HG03196 (cell line): ENCODE measurements at regions not wholly inside any gene's neighbourhood (a gene's known extent, or its start where the extent isn't known, plus 50 kb on each side); places are given as distances from the start of the nearest gene placed in this dataset.

Experiments used
- ATAC-seq: cut with Tn5 transposase; IDR thresholded peaks from one replicate; pipeline ENCODE4 v1.9.1; 2021; ENCODE audit not compliant: unreplicated experiment

- ATAC-seq = no peak
Observed at GRCh38 chr4:11342401-11342800, 86.3 kb downstream of the HS3ST1 start.

DNA sequence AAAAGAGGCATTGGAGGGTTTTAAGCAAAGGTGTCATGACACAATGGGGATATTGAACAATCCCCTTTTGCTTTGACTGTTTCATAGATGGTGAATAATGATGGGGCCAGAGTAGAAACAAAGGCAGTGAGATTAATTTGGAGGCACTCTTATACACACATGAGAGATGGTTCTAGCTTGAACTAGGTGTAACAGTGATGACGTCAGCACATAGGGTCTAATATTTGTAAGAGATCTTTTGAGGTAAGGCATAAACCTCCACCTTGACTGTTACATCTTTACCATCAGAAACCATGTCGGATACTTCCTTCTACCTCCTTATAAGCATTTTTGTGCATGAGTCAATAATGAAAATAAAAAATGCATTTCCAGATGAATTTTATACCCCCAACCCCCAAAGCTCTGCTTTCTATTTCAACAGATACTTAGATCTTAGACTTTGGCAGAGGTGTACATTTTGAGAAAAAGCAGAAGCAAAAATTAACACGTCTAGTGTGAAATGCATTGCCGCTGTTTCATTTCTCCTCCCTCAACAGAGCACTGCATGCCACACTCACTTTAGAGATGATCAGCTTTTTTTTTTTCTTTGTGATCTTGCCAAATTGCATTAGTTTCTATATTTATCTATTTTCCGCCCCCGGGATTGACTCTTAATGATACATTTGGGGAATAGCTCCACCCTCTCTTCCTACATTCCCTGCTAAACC lies 87.2 kb downstream of the HS3ST1 start:
- ATAC-seq = no peak

GRCh38 chr4:11338956-11339782 lies 89.5 kb downstream of the HS3ST1 start:
- ATAC-seq = no peak

- no peak for ATAC-seq
Observed at GRCh38 chr4:11337287-11337686, 91.4 kb downstream of the HS3ST1 start.

DNA sequence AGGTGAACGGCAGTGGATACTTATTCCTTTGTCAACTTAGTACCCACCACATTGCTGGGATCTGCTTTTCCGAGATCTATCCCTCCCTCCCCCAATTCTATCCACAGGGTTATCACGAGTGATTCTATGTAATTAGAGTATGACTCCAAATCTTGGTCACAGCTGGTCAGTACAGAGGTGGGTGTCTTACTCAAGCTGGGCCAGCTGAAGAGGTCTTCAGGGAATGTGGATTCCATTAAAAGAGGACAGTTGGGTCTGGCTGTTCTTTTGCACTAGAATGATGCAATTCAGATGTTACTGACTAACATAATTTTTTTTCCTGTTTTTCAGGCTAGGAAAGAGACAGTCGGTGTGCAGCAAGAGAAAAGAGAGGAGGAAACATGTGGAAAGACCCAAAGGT lies 92.3 kb downstream of the HS3ST1 start:
- ATAC-seq = no peak

DNA sequence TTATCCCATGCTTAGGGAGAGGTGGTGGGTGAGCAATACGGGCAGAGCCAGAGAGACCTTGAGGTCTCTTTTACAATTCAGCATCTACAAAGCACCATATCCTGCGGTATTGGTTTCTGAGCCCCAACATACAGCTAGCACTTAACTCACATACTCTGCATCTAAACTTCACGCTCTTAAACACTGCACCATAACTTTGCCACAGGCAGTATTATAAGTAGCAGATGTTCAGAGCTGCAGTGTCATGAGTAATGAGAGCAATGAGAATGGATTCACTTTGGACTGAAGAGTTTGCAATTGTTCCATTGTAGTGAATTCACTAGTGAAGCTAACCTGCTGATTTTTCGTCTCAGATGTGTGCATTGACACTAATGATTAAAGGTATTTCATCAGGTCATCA lies 93.8 kb downstream of the HS3ST1 start:
- no peak for ATAC-seq

DNA sequence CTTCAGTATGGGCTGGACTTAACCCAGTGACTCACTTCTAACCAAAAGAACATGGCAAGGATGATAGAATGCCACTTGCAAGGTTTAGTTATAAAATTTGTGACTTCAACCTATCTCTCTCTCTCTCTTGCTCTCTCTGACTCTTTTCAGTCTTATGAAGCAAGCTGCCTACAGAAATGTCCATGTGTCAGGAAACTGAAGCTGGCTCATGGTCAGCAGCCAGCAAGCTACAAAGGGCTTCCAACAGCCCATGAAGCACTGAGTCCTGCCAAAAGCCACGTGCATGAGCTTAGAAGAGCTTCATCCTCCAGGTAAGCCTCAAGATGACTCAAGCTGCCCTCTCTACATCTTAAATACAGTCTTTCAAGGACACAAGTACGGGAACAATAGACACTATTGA lies 100.3 kb downstream of the HS3ST1 start:
- ATAC-seq = no peak

GRCh38 chr4:11326021-11326420 lies 102.7 kb downstream of the HS3ST1 start:
- no peak for ATAC-seq

- ATAC-seq = no peak
Observed at GRCh38 chr4:11323771-11324170, 104.9 kb downstream of the HS3ST1 start.

GRCh38 chr4:11313157-11313943 lies 115.3 kb downstream of the HS3ST1 start:
- ATAC-seq = no peak

DNA sequence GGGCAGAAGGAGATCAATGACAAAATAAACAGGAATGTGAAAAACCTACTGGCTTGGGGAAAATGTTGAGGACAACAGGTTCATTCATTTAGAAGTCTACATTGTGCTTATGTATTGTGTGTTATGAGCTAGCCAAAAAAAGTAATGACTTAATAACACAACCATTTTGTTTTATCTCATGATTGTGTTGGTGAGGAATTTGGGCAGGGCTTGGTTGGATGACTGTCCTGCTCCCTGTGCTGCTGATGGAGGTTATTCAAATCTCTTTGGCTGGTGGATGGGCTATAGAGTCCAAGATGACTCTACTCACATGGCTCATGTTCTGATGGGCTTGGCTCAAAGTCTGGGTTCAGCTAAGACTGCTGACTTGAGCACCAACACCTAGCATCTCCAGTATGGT lies 116.3 kb downstream of the HS3ST1 start:
- no peak for ATAC-seq

GRCh38 chr4:11301075-11301660 lies 127.5 kb downstream of the HS3ST1 start:
- ATAC-seq = no peak

DNA sequence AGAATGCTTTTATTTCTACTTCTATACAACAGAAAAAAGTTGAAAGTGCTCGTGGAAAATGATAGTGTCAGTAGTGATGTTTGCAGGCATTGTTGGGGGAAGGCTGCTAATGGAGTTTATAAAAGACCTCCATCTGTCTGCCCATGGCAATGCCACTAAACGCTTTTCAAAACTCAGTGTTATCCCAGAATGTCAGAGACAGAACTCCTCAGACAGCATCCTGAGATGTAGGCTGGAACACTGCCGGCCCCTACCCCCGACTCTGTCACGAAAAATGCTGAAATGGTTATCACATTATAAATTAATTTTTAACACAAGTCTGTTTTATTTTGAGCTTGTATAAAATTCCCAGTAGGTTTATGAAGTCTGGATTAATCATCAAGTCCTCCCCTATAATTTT lies 128.9 kb downstream of the HS3ST1 start:
- ATAC-seq = no peak

GRCh38 chr4:11299016-11299415 lies 129.7 kb downstream of the HS3ST1 start:
- no peak for ATAC-seq

- no peak for ATAC-seq
Observed at GRCh38 chr4:11298451-11298850, 130.2 kb downstream of the HS3ST1 start.

DNA sequence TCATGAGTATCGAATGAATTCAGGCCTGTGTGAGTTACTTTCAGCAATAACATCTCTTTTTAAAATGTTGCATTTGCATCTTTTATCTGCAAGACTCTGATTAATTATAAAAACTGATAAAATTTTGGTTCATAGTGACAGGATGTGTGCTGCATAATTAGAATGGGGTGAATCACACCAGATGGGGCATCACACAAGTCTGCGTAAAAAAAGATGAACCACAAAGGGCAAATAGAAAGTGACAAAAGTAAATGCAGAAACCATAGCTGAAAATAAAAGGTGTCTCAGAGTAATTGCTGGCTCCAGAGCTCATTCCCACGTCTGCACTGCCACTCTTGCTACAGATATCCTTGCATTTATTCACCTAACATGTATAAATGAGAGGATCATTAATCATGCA lies 131.1 kb downstream of the HS3ST1 start:
- no peak for ATAC-seq

GRCh38 chr4:11297201-11297600 lies 131.5 kb downstream of the HS3ST1 start:
- ATAC-seq = no peak

GRCh38 chr4:11293866-11294265 lies 134.8 kb downstream of the HS3ST1 start:
- no peak for ATAC-seq

- ATAC-seq = no peak
Observed at GRCh38 chr4:11287055-11287454, 141.6 kb downstream of the HS3ST1 start.

GRCh38 chr4:11286533-11286932 lies 142.2 kb downstream of the HS3ST1 start:
- peak; percentile 60 for ATAC-seq

DNA sequence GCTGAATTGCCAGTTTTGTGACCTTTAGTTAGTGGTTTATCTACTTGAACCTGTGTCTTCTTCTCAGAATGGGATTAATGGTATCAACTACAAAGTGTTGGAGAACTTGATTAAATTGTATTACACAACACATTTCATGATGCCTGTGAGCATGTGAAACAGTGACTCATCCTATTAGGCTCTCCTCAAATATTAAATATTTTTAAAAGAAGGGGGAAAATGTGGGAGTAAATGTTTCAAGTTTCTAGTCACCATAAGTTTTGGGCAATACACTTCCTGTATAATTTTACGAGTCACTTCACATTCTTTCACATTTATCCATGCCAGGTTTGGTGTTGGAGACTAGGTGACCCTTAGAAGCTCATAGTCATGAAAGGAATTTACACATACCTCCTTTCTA lies 147.0 kb downstream of the HS3ST1 start:
- no peak for ATAC-seq
